Panc1 (cell line): ENCODE measurements at regions not wholly inside any gene's neighbourhood (a gene's known extent, or its start where the extent isn't known, plus 50 kb on each side); places are given as distances from the start of the nearest gene placed in this dataset.

Source experiments
- ATAC-seq: fragments of 200-7000 bp; cut with Tn5 transposase; 2 replicates; pipeline ENCODE4 v1.9.1; 2020; ENCODE audit warnings: mild to moderate bottlenecking, moderate library complexity
- BruUV-seq: library from RNA; stranded (reverse); fragments of 400-500 nt; replicated peaks from 2 replicates; lab custom pipeline; 2021; lab: Mats Ljungman, UMichigan
- CTCF ChIA-PET: fragments of 300-600 bp; sonication (Branson Sonifier 250); formaldehyde crosslinking; loops from one replicate; lab custom pipeline; 2022; ENCODE audit warnings: antibody characterized with exemption; lab: Charles Lee
- POLR2A ChIA-PET: fragments of 300-600 bp; sonication (Branson Sonifier 250); formaldehyde crosslinking; loops from one replicate; lab custom pipeline; 2022; ENCODE audit warnings: antibody characterized with exemption; lab: Charles Lee
- DNase-seq: peaks from one replicate; pipeline ENCODE4 v3.0.0-alpha.2; 2010; ENCODE audit warnings: low read depth, low spot score
- H3K27ac ChIP-seq: 2 replicates; pipeline ENCODE4 v1.5.1; 2011; ENCODE audit warnings: mild to moderate bottlenecking, low read length, inconsistent platforms
- H3K27me3 ChIP-seq: fragments of 200-500 bp; sonication (Bioruptor generic); 2 replicates; pipeline ENCODE4 v1.6.0; 2014; ENCODE audit warnings: low read length, inconsistent platforms; ENCODE audit not compliant: control insufficient read depth, insufficient read depth
- H3K36me3 ChIP-seq: fragments of 200-500 bp; sonication (Bioruptor generic); 2 replicates; pipeline ENCODE4 v1.5.1; 2014; ENCODE audit warnings: inconsistent platforms, mild to moderate bottlenecking, low read length, moderate library complexity; ENCODE audit not compliant: control insufficient read depth, insufficient read depth
- H3K4me1 ChIP-seq: 2 replicates; pipeline ENCODE4 v1.5.1; 2011; ENCODE audit warnings: inconsistent platforms, mild to moderate bottlenecking, low read length, moderate library complexity; ENCODE audit not compliant: control insufficient read depth, insufficient read depth
- H3K4me3 ChIP-seq, 2 experiments: 2 replicates each; pipeline ENCODE4 v1.5.1; 2011 to 2012; ENCODE audit warnings: low read depth in 2 of 2, low read length in 2 of 2, mild to moderate bottlenecking in 2 of 2, inconsistent platforms in 1 of 2, moderate library complexity in 1 of 2
- H3K9me3 ChIP-seq: fragments of 200-500 bp; sonication (Bioruptor generic); 2 replicates; pipeline ENCODE4 v1.5.1; 2014; ENCODE audit warnings: low read depth, mild to moderate bottlenecking, inconsistent platforms, low read length, moderate library complexity; ENCODE audit not compliant: control insufficient read depth, insufficient read depth
- CTCF ChIP-seq: fragments of 450-650 bp; IDR thresholded peaks from 2 replicates; pipeline ENCODE4 v1.5.1; 2017; ENCODE audit warnings: mild to moderate bottlenecking
- POLR2AphosphoS5 ChIP-seq: IDR thresholded peaks from 2 replicates; pipeline ENCODE4 v1.6.1; 2012; ENCODE audit warnings: mild to moderate bottlenecking, low read depth, low read length, moderate library complexity
- REST ChIP-seq, 2 experiments: IDR thresholded peaks; 2 replicates each; pipeline ENCODE4 v1.6.1; 2011 to 2012; ENCODE audit warnings: low read depth in 2 of 2, control low read depth in 1 of 2, low read length in 1 of 2, mild to moderate bottlenecking in 1 of 2, moderate library complexity in 1 of 2; ENCODE audit not compliant: insufficient read depth in 1 of 2
- SIN3A ChIP-seq: IDR thresholded peaks from 2 replicates; pipeline ENCODE4 v1.6.1; 2012; ENCODE audit warnings: low read depth, mild to moderate bottlenecking, low read length, moderate library complexity, borderline replicate concordance; ENCODE audit not compliant: insufficient read depth
- TCF7L2 ChIP-seq: IDR thresholded peaks from 2 replicates; pipeline ENCODE4 v1.6.1; 2011; ENCODE audit warnings: mild to moderate bottlenecking, low read depth, low read length, inconsistent platforms
- in situ Hi-C: cut with HindIII; loops from 2 replicates; pipeline ENCODE4 v1.10.0; 2016; ENCODE audit warnings: low sequenced_read_pairs, low pct_unique_long_range_greater_than_20kb
- intact Hi-C: fragments of 100-400 bp; cut with micrococcal nuclease; formaldehyde crosslinking; loops from one replicate; pipeline ENCODE4 v1.10.0; 2022; ENCODE audit not compliant: unreplicated experiment

GRCh38 chr4:3871881-3872833, 106.0 kb downstream of the ADRA2C start:
- H3K4me3 ChIP-seq, result no peak overlapping the region
- peaks cover 2% of the 10 kb centered on the region; the same call in 1 of the 2 replicates for H3K27me3 ChIP-seq
- no peak for DNase-seq
- TF ChIP-seq TCF7L2 (no peak), SIN3A (no peak), CTCF (no peak), POLR2AphosphoS5 (no peak), REST (IDR thresholded peaks at IDR 0.05; ENCODE audit: insufficient read depth in 1 of 2, low read depth in 2 of 2, low read length in 1 of 2) (no peak)
- H3K36me3 ChIP-seq, result no peaks in the 10 kb centered on the region
- ChIA-PET CTCF (no interaction called here), POLR2A (no interaction called here)
- H3K27ac ChIP-seq, result no peak overlapping the region
- intact Hi-C loops, result loop anchor here (10.0 kb wide), 1 partner anchor 307 kb away; no protein-coding TSS in a partner anchor
- in situ Hi-C loops, result no loop called here
- H3K4me1 ChIP-seq, result 0 out of 2 replicates have a peak, but pooled peaks cover 2% of the 10 kb centered on the region
- H3K9me3 ChIP-seq, result no peaks in the 10 kb centered on the region
- no TSS peak for BruUV-seq
- 0 out of 2 replicates have a peak, but pooled peaks have one; percentile 30 for ATAC-seq

- Histone ChIP-seq H3K4me3 (no peak overlapping the region), H3K36me3 (no peaks in the 10 kb centered on the region), H3K27ac (no peak overlapping the region), H3K27me3 (peaks cover 7% of the 10 kb centered on the region), H3K4me1 (0 out of 2 replicates have a peak, but pooled peaks cover 2% of the 10 kb centered on the region), H3K9me3 (no peaks in the 10 kb centered on the region)
- DNase-seq, result no peak
- intact Hi-C loops (loop anchor here (10.0 kb wide), 1 partner anchor 308 kb away; no protein-coding TSS in a partner anchor), in situ Hi-C loops (no loop called here)
- BruUV-seq, result no TSS peak
- TF ChIP-seq CTCF (no peak), POLR2AphosphoS5 (no peak), REST (IDR thresholded peaks at IDR 0.05; ENCODE audit: insufficient read depth in 1 of 2, low read depth in 2 of 2, low read length in 1 of 2) (no peak), SIN3A (no peak), TCF7L2 (no peak)
- no peak for ATAC-seq
- ChIA-PET CTCF (no interaction called here), POLR2A (no interaction called here)
Observed at GRCh38 chr4:3872834-3873313, 106.7 kb downstream of the ADRA2C start.
